Uterus (tissue), 3 donors: ENCODE measurements at regions not wholly inside any gene's neighbourhood (a gene's known extent, or its start where the extent isn't known, plus 50 kb on each side); places are given as distances from the start of the nearest gene placed in this dataset.

Experiments
- DNase-seq, 2 donors: peaks; one replicate each; pipeline ENCODE4 v3.0.0-alpha.2; 2019 to 2020
- H3K27ac ChIP-seq, 2 donors: fragments of 200-600 bp; sonication (generic); 1 replicate in 1 of 2; 2 replicates in 1 of 2; pipeline ENCODE4 v1.5.1; 2016 to 2018
- H3K27me3 ChIP-seq, 2 donors: fragments of 200-600 bp; sonication (generic); one replicate each; pipeline ENCODE4 v1.5.1; 2018 to 2019; ENCODE audit warnings: control low read depth in 1 of 2
- H3K36me3 ChIP-seq, 2 donors: fragments of 200-600 bp; sonication (generic); one replicate each; pipeline ENCODE4 v1.5.1; 2019; ENCODE audit warnings: control low read depth in 1 of 2
- H3K4me1 ChIP-seq, 2 donors: fragments of 200-600 bp; sonication (generic); one replicate each; pipeline ENCODE4 v1.5.1; 2018 to 2019; ENCODE audit warnings: control low read depth in 1 of 2
- H3K4me3 ChIP-seq, 2 donors: fragments of 200-600 bp; sonication (generic); 1 replicate in 1 of 2; 2 replicates in 1 of 2; pipeline ENCODE4 v1.5.1; 2018 to 2019; ENCODE audit warnings: mild to moderate bottlenecking in 1 of 2
- H3K9me3 ChIP-seq, 2 donors: fragments of 200-600 bp; sonication (generic); one replicate each; pipeline ENCODE4 v1.5.1; 2019; ENCODE audit warnings: control low read depth in 1 of 2
- CTCF ChIP-seq, 4 experiments: fragments of 200-600 bp in 2 of 4; fragments of 450-650 bp in 2 of 4; sonication (generic) in 2 of 4; IDR thresholded peaks; one replicate each; pipeline ENCODE4 v1.5.1; 2016 to 2019; ENCODE audit warnings: antibody characterized with exemption in 4 of 4, mild to moderate bottlenecking in 2 of 4, moderate library complexity in 1 of 4
- POLR2A ChIP-seq, 2 donors: fragments of 450-650 bp; IDR thresholded peaks; one replicate each; pipeline ENCODE4 v1.6.1; 2016; ENCODE audit warnings: antibody characterized with exemption in 2 of 2, mild to moderate bottlenecking in 1 of 2, moderate library complexity in 1 of 2
- intact Hi-C: fragments of 100-400 bp; cut with DNase I; formaldehyde crosslinking; loops from one replicate; pipeline ENCODE4 v1.15.1; 2023; ENCODE audit warnings: low total_unique reads
- donor health status: DM: yes; HTN: yes; CAD: no.

GRCh38 chr18:43994381-43994780, 686.3 kb upstream of the SETBP1 start:
- intact Hi-C loops: no loop called here
- H3K27me3 ChIP-seq: no peaks in the 10 kb centered on the region
- no peaks in the 10 kb centered on the region for H3K9me3 ChIP-seq
- no peaks in the 10 kb centered on the region for H3K4me1 ChIP-seq
- DNase-seq: no peak
- no peaks in the 10 kb centered on the region for H3K36me3 ChIP-seq
- TF ChIP-seq CTCF (IDR thresholded peaks at IDR 0.05) (no peak), POLR2A (IDR thresholded peaks at IDR 0.05) (no peak)
- no peak overlapping the region for H3K27ac ChIP-seq
- no peak overlapping the region for H3K4me3 ChIP-seq

GRCh38 chr18:44013871-44014270, 666.8 kb upstream of the SETBP1 start:
- H3K27ac ChIP-seq: no peak overlapping the region
- no peaks in the 10 kb centered on the region for H3K27me3 ChIP-seq
- no peak for DNase-seq
- TF ChIP-seq CTCF (IDR thresholded peaks at IDR 0.05) (no peak), POLR2A (IDR thresholded peaks at IDR 0.05) (no peak)
- intact Hi-C loops: no loop called here
- no peak overlapping the region for H3K4me3 ChIP-seq
- H3K36me3 ChIP-seq: no peaks in the 10 kb centered on the region
- no peaks in the 10 kb centered on the region for H3K9me3 ChIP-seq
- no peaks in the 10 kb centered on the region for H3K4me1 ChIP-seq

GRCh38 chr18:44025421-44025820, 655.3 kb upstream of the SETBP1 start:
- intact Hi-C loops: no loop called here
- Histone ChIP-seq H3K27ac (no peak overlapping the region), H3K9me3 (no peaks in the 10 kb centered on the region), H3K4me1 (no peaks in the 10 kb centered on the region), H3K36me3 (no peaks in the 10 kb centered on the region), H3K27me3 (no peaks in the 10 kb centered on the region), H3K4me3 (no peak overlapping the region)
- TF ChIP-seq POLR2A (IDR thresholded peaks at IDR 0.05) (no peak), CTCF (IDR thresholded peaks at IDR 0.05) (no peak)
- no peak for DNase-seq

- TF ChIP-seq POLR2A (IDR thresholded peaks at IDR 0.05): no peak
- no peak for TF ChIP-seq CTCF (IDR thresholded peaks at IDR 0.05)
- H3K4me3 ChIP-seq: no peak overlapping the region
- no peaks in the 10 kb centered on the region for H3K27me3 ChIP-seq
- intact Hi-C loops: no loop called here
- H3K36me3 ChIP-seq: no peaks in the 10 kb centered on the region
- H3K27ac ChIP-seq: no peak overlapping the region
- no peaks in the 10 kb centered on the region for H3K4me1 ChIP-seq
- no peaks in the 10 kb centered on the region for H3K9me3 ChIP-seq
- DNase-seq: no peak
These were observed 652.6 kb upstream of the SETBP1 start for GRCh38 chr18:44028109-44028508.

GRCh38 chr18:44031063-44031462, 649.6 kb upstream of the SETBP1 start:
- Histone ChIP-seq H3K27me3 (no peaks in the 10 kb centered on the region), H3K36me3 (no peaks in the 10 kb centered on the region), H3K9me3 (no peaks in the 10 kb centered on the region), H3K27ac (no peak overlapping the region), H3K4me3 (no peak overlapping the region), H3K4me1 (no peaks in the 10 kb centered on the region)
- no peak for TF ChIP-seq CTCF (IDR thresholded peaks at IDR 0.05)
- TF ChIP-seq POLR2A (IDR thresholded peaks at IDR 0.05): no peak
- DNase-seq: no peak
- intact Hi-C loops: no loop called here
